GM12891 (cell line): ENCODE measurements at regions not wholly inside any gene's neighbourhood (a gene's known extent, or its start where the extent isn't known, plus 50 kb on each side); places are given as distances from the start of the nearest gene placed in this dataset.

Source experiments
- PAX5 ChIP-seq: IDR thresholded peaks from 2 replicates; pipeline ENCODE4 v1.6.1; 2011; ENCODE audit warnings: low read length, moderate library complexity, mild to moderate bottlenecking; ENCODE audit not compliant: insufficient read depth, severe bottlenecking
- POLR2A ChIP-seq: IDR thresholded peaks from 2 replicates; pipeline ENCODE4 v1.6.1; 2011; ENCODE audit warnings: low read depth, low read length, control low read depth
- POLR2AphosphoS5 ChIP-seq: IDR thresholded peaks from 2 replicates; pipeline ENCODE4 v1.6.1; 2011; ENCODE audit warnings: low read depth, low read length, control low read depth

DNA sequence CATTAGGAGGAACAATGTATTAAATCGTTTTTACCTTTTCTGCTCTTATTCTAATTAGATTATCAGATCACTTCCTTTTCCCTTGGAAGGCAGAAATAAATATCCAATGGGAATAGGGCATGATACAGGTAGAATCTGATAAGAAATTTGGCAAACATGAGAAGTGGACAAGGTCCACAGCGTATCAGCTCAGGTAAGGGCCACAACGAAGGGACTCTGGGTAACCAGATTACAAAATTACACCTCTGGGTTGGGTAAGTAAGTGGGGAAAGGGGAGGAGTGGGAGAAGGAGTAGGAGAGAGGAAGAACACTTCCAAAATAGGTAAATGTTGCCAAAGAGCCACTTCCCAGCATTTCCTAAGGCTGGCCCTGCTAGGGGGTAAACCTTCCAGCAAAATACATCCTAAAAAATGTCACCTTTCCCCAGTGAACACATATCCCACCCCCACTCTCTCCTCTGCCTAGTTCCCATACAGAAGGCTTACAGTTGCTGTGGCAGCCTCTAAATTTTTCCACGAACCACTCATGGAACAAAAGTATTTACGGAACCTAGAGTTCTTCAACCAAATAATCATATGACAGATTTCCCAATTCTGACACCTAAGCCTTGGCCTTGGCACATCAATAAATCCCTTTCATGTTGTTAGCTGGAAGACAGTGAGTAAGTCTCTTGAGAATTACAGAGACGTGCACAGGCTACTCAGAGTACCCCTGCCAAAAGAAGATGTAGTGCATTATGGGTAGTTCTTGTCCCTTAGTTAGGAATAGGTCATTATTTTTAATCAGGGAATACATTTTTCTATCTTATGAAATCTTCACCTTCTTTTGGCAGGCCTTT is 51.5 kb upstream of the DLX6 start:
- no peak for TF ChIP-seq POLR2A
- no peak for TF ChIP-seq POLR2AphosphoS5
- TF ChIP-seq PAX5 = no peak
